OCI-LY3 (cell line): ENCODE measurements at regions not wholly inside any gene's neighbourhood (a gene's known extent, or its start where the extent isn't known, plus 50 kb on each side); places are given as distances from the start of the nearest gene placed in this dataset.

ENCODE experiments used
- CTCF ChIP-seq: fragments of 200-600, 300-600 bp; sonication (generic); IDR thresholded peaks from 2 replicates; pipeline ENCODE4 v1.5.1; 2014; ENCODE audit warnings: antibody characterized with exemption, low read length, low read depth
- EZH2phosphoT487 ChIP-seq: fragments of 200-600 bp; shearing (Covaris generic); IDR thresholded peaks from 2 replicates; pipeline ENCODE4 v1.6.1; 2018; ENCODE audit warnings: antibody characterized with exemption, mixed run types, low read depth

GRCh38 chr20:41989039-41989679 lies 371.0 kb upstream of the CHD6 start:
- no peak for TF ChIP-seq CTCF
- no peak for TF ChIP-seq EZH2phosphoT487
